ENCODE measurements at regions not wholly inside any gene's neighbourhood (a gene's known extent, or its start where the extent isn't known, plus 50 kb on each side); places are given as distances from the start of the nearest gene placed in this dataset.

- TF ChIP-seq POLR2A (IDR thresholded peaks at IDR 0.05) (no peak), CTCF (IDR thresholded peaks at IDR 0.05) (no peak)
Measured at GRCh38 chr7:131081308-131081707, 246.4 kb upstream of the MKLN1 start.

All from sigmoid colon (tissue), 3 donors.